SK-N-SH treated with all-trans-retinoic acid at 6 μM for 48 hours (cell line): ENCODE measurements at regions not wholly inside any gene's neighbourhood (a gene's known extent, or its start where the extent isn't known, plus 50 kb on each side); places are given as distances from the start of the nearest gene placed in this dataset.

Source experiments
- ATAC-seq: fragments of 200-7000 bp; cut with Tn5 transposase; 3 replicates; pipeline ENCODE4 v1.9.1; 2020; ENCODE audit warnings: mild to moderate bottlenecking, moderate library complexity
- ARNTL ChIP-seq: fragments of 450-650 bp; formaldehyde crosslinking; IDR thresholded peaks from 2 replicates; pipeline ENCODE4 v1.5.0; 2020; ENCODE audit warnings: low read depth, mild to moderate bottlenecking, moderate library complexity, borderline replicate concordance
- BACH2 ChIP-seq: fragments of 250-450 bp; sonication (Bioruptor Pico); IDR thresholded peaks from 2 replicates; pipeline ENCODE4 v1.9.0; 2021; ENCODE audit warnings: mild to moderate bottlenecking, borderline replicate concordance
- CSDC2 ChIP-seq: fragments of 250-450 bp; sonication (Bioruptor Pico); IDR thresholded peaks from 2 replicates; pipeline ENCODE4 v1.5.0; 2020; ENCODE audit warnings: mild to moderate bottlenecking, moderate library complexity
- ESRRG ChIP-seq: fragments of 250-450 bp; sonication (Bioruptor Pico); IDR thresholded peaks from 2 replicates; pipeline ENCODE4 v1.6.1; 2021; ENCODE audit warnings: mild to moderate bottlenecking
- GLIS3 ChIP-seq: fragments of 250-450 bp; sonication (Bioruptor Pico); IDR thresholded peaks from 2 replicates; pipeline ENCODE4 v1.5.0; 2020; ENCODE audit warnings: mild to moderate bottlenecking, moderate library complexity
- ISL1 ChIP-seq: fragments of 250-450 bp; sonication (Bioruptor Pico); IDR thresholded peaks from 2 replicates; pipeline ENCODE4 v2.1.2; 2022; ENCODE audit warnings: mild to moderate bottlenecking, moderate library complexity
- OSR1 ChIP-seq: fragments of 250-450 bp; sonication (Bioruptor Pico); IDR thresholded peaks from 2 replicates; pipeline ENCODE4 v1.8.0; 2022; ENCODE audit warnings: moderate library complexity, mild to moderate bottlenecking, inconsistent platforms
- PPARA ChIP-seq: fragments of 250-450 bp; sonication (Bioruptor Pico); IDR thresholded peaks from 2 replicates; pipeline ENCODE4 v1.5.0; 2020; ENCODE audit warnings: mild to moderate bottlenecking, borderline replicate concordance
- RARB ChIP-seq: fragments of 250-450 bp; sonication (Bioruptor Pico); IDR thresholded peaks from 2 replicates; pipeline ENCODE4 v1.8.0; 2021; ENCODE audit warnings: mild to moderate bottlenecking, moderate library complexity
- SNAI2 ChIP-seq: fragments of 250-450 bp; sonication (Bioruptor Pico); IDR thresholded peaks from 2 replicates; pipeline ENCODE4 v1.5.0; 2020; ENCODE audit warnings: mild to moderate bottlenecking, moderate library complexity
- TCF4 ChIP-seq: fragments of 250-450 bp; sonication (Bioruptor Pico); IDR thresholded peaks from 2 replicates; pipeline ENCODE4 v1.8.0; 2021; ENCODE audit warnings: mild to moderate bottlenecking, moderate library complexity, borderline replicate concordance
- TOX ChIP-seq: fragments of 250-450 bp; sonication (Bioruptor Pico); IDR thresholded peaks from 2 replicates; pipeline ENCODE4 v1.8.0; 2021; ENCODE audit warnings: mild to moderate bottlenecking, moderate library complexity, borderline replicate concordance
- ZC3H10 ChIP-seq: fragments of 250-450 bp; sonication (Bioruptor Pico); IDR thresholded peaks from 2 replicates; pipeline ENCODE4 v1.5.1; 2021; ENCODE audit warnings: mild to moderate bottlenecking, moderate library complexity
- ZFP3 ChIP-seq: fragments of 250-450 bp; sonication (Bioruptor Pico); IDR thresholded peaks from 2 replicates; pipeline ENCODE4 v1.5.0; 2020; ENCODE audit warnings: mild to moderate bottlenecking, moderate library complexity
- ZNF565 ChIP-seq: fragments of 450-650 bp; formaldehyde crosslinking; conservative IDR thresholded peaks from 2 replicates; pipeline ENCODE4 v1.5.0; 2020; ENCODE audit warnings: low read depth, mild to moderate bottlenecking, moderate library complexity
- ZNF70 ChIP-seq: fragments of 450-650 bp; formaldehyde crosslinking; IDR thresholded peaks from 2 replicates; pipeline ENCODE4 v1.5.0; 2020; ENCODE audit warnings: mild to moderate bottlenecking, moderate library complexity
- ZNF8 ChIP-seq: fragments of 450-650 bp; formaldehyde crosslinking; IDR thresholded peaks from 2 replicates; pipeline ENCODE4 v1.5.0; 2020; ENCODE audit warnings: mild to moderate bottlenecking, moderate library complexity
- TF ChIP-seq, protein P1 (sequence below): fragments of 250-450 bp; sonication (Bioruptor Pico); IDR thresholded peaks from 2 replicates; pipeline ENCODE4 v1.8.0; 2021; ENCODE audit warnings: low read depth, mild to moderate bottlenecking, moderate library complexity, borderline replicate concordance
- TF ChIP-seq, protein P2 (sequence below): fragments of 250-450 bp; sonication (Bioruptor Pico); IDR thresholded peaks from 2 replicates; pipeline ENCODE4 v1.8.0; 2020; ENCODE audit warnings: mild to moderate bottlenecking, moderate library complexity, borderline replicate concordance
- TF ChIP-seq, protein P3 (sequence below): fragments of 250-450 bp; sonication (Bioruptor Pico); IDR thresholded peaks from 2 replicates; pipeline ENCODE4 v1.5.1; 2021; ENCODE audit warnings: mild to moderate bottlenecking, moderate library complexity
- TF ChIP-seq, protein P4 (sequence below): fragments of 250-450 bp; sonication (Bioruptor Pico); IDR thresholded peaks from 2 replicates; pipeline ENCODE4 v1.5.0; 2020; ENCODE audit warnings: mild to moderate bottlenecking, moderate library complexity
- TF ChIP-seq, protein P5 (sequence below): fragments of 250-450 bp; sonication (Bioruptor Pico); IDR thresholded peaks from 2 replicates; pipeline ENCODE4 v1.5.1; 2020; ENCODE audit warnings: low read depth, mild to moderate bottlenecking, moderate library complexity

DNA sequence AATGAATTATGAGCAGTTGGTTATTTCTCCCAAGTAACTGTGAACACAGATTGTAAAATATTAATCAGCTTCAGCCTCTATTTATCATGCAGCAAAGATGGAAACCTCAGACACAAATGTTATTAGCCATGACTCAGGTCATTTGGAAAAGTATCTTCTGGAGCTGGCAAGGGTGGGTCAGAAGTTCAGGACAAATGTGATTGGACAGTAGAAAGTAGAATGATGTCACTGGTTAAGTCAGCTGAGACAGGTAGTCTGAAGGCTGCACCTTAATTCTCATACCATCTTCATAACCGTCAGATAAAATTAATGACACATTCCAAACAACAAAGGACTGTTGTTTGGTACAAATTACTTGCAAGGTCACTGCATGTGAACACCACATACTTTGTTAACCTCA is 140.2 kb downstream of the EMB start:
- TF ChIP-seq BACH2 (CRISPR knock-in tag) (no peak), RARB (CRISPR knock-in tag) (no peak), GLIS3 (CRISPR knock-in tag) (no peak), ISL1 (CRISPR knock-in tag) (no peak), ZFP3 (no peak), ZNF70 (CRISPR knock-in tag) (no peak), TOX (CRISPR knock-in tag) (no peak), CSDC2 (CRISPR knock-in tag) (no peak), ESRRG (CRISPR knock-in tag) (no peak), ZNF8 (CRISPR knock-in tag) (no peak), OSR1 (no peak), ZC3H10 (no peak), SNAI2 (CRISPR knock-in tag) (no peak)
- TF ChIP-seq, protein P1, sequence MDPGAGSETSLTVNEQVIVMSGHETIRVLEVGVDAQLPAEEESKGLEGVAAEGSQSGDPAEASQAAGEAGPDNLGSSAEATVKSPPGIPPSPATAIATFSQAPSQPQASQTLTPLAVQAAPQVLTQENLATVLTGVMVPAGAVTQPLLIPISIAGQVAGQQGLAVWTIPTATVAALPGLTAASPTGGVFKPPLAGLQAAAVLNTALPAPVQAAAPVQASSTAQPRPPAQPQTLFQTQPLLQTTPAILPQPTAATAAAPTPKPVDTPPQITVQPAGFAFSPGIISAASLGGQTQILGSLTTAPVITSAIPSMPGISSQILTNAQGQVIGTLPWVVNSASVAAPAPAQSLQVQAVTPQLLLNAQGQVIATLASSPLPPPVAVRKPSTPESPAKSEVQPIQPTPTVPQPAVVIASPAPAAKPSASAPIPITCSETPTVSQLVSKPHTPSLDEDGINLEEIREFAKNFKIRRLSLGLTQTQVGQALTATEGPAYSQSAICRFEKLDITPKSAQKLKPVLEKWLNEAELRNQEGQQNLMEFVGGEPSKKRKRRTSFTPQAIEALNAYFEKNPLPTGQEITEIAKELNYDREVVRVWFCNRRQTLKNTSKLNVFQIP (CRISPR knock-in tag) = no peak
- TF ChIP-seq, protein P2, sequence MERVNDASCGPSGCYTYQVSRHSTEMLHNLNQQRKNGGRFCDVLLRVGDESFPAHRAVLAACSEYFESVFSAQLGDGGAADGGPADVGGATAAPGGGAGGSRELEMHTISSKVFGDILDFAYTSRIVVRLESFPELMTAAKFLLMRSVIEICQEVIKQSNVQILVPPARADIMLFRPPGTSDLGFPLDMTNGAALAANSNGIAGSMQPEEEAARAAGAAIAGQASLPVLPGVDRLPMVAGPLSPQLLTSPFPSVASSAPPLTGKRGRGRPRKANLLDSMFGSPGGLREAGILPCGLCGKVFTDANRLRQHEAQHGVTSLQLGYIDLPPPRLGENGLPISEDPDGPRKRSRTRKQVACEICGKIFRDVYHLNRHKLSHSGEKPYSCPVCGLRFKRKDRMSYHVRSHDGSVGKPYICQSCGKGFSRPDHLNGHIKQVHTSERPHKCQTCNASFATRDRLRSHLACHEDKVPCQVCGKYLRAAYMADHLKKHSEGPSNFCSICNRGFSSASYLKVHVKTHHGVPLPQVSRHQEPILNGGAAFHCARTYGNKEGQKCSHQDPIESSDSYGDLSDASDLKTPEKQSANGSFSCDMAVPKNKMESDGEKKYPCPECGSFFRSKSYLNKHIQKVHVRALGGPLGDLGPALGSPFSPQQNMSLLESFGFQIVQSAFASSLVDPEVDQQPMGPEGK (CRISPR knock-in tag) = no peak
- TF ChIP-seq, protein P3, sequence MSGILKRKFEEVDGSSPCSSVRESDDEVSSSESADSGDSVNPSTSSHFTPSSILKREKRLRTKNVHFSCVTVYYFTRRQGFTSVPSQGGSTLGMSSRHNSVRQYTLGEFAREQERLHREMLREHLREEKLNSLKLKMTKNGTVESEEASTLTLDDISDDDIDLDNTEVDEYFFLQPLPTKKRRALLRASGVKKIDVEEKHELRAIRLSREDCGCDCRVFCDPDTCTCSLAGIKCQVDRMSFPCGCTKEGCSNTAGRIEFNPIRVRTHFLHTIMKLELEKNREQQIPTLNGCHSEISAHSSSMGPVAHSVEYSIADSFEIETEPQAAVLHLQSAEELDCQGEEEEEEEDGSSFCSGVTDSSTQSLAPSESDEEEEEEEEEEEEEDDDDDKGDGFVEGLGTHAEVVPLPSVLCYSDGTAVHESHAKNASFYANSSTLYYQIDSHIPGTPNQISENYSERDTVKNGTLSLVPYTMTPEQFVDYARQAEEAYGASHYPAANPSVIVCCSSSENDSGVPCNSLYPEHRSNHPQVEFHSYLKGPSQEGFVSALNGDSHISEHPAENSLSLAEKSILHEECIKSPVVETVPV (CRISPR knock-in tag) = no peak
- TF ChIP-seq, protein P4, sequence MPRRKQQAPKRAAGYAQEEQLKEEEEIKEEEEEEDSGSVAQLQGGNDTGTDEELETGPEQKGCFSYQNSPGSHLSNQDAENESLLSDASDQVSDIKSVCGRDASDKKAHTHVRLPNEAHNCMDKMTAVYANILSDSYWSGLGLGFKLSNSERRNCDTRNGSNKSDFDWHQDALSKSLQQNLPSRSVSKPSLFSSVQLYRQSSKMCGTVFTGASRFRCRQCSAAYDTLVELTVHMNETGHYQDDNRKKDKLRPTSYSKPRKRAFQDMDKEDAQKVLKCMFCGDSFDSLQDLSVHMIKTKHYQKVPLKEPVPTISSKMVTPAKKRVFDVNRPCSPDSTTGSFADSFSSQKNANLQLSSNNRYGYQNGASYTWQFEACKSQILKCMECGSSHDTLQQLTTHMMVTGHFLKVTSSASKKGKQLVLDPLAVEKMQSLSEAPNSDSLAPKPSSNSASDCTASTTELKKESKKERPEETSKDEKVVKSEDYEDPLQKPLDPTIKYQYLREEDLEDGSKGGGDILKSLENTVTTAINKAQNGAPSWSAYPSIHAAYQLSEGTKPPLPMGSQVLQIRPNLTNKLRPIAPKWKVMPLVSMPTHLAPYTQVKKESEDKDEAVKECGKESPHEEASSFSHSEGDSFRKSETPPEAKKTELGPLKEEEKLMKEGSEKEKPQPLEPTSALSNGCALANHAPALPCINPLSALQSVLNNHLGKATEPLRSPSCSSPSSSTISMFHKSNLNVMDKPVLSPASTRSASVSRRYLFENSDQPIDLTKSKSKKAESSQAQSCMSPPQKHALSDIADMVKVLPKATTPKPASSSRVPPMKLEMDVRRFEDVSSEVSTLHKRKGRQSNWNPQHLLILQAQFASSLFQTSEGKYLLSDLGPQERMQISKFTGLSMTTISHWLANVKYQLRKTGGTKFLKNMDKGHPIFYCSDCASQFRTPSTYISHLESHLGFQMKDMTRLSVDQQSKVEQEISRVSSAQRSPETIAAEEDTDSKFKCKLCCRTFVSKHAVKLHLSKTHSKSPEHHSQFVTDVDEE (CRISPR knock-in tag) = no peak
- TF ChIP-seq, protein P5, sequence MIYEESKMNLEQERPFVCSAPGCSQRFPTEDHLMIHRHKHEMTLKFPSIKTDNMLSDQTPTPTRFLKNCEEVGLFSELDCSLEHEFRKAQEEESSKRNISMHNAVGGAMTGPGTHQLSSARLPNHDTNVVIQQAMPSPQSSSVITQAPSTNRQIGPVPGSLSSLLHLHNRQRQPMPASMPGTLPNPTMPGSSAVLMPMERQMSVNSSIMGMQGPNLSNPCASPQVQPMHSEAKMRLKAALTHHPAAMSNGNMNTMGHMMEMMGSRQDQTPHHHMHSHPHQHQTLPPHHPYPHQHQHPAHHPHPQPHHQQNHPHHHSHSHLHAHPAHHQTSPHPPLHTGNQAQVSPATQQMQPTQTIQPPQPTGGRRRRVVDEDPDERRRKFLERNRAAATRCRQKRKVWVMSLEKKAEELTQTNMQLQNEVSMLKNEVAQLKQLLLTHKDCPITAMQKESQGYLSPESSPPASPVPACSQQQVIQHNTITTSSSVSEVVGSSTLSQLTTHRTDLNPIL = no peak

DNA sequence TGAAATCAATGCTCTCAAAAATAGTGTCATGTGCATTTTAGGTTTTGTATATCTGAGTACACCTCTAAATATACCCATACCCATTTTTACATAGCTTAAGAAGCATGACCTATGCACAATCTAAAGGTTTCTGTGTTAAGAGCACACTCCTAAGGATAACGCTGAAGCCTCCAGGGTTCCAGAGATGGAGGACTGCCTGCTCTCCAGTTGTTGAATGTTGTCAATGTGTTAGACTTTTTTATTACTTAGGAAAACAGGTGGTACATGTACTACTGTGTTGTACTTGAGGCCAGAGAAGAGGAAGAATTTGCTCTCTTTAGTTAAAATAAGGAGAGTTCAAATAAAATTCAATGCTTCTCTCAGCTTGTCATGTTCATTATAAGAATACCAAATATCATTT is 141.2 kb downstream of the EMB start:
- no peak for ATAC-seq
- TF ChIP-seq ESRRG (CRISPR knock-in tag) = no peak
- TF ChIP-seq RARB (CRISPR knock-in tag) = no peak
- no peak for TF ChIP-seq GLIS3 (CRISPR knock-in tag)
- TF ChIP-seq, protein P5 = no peak
- TF ChIP-seq TOX (CRISPR knock-in tag) = no peak
- TF ChIP-seq SNAI2 (CRISPR knock-in tag) = no peak
- TF ChIP-seq, protein P2 (CRISPR knock-in tag) = no peak
- no peak for TF ChIP-seq PPARA (CRISPR knock-in tag)
- no peak for TF ChIP-seq ZC3H10
- no peak for TF ChIP-seq ZFP3
- no peak for TF ChIP-seq ZNF8 (CRISPR knock-in tag)
- no peak for TF ChIP-seq ZNF565 (CRISPR knock-in tag)
- no peak for TF ChIP-seq ZNF70 (CRISPR knock-in tag)
- TF ChIP-seq BACH2 (CRISPR knock-in tag) = no peak
- no peak for TF ChIP-seq OSR1
- no peak for TF ChIP-seq ARNTL (CRISPR knock-in tag)
- TF ChIP-seq, protein P3 (CRISPR knock-in tag) = no peak
- TF ChIP-seq CSDC2 (CRISPR knock-in tag) = no peak
- TF ChIP-seq TCF4 (CRISPR knock-in tag) = no peak

More for the DNA sequence above, 140.2 kb downstream of the EMB start:
- no peak for ATAC-seq
